ENCODE measurements at regions not wholly inside any gene's neighbourhood (a gene's known extent, or its start where the extent isn't known, plus 50 kb on each side); places are given as distances from the start of the nearest gene placed in this dataset.

DNA sequence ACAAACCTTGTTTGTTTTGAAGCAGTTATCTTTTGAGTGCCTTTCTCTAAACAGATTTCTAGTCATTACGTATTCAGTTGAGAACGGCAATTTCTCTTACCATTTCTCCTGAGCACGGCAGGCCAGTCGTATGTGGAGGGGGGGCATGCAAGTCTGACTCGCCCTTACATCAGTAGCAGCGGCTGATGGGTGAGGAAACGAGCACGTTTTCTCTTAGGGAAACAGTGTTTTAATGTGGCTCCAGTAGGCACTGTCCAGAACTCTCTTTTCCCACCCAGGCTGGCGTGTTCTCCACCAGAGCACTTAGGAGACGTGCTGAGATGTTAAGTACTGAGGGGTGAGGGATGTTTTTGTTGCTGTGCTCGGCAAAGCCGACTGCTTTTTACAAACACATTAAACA, 240.5 kb downstream of the STIM2 start:
- TF ChIP-seq, protein P1, sequence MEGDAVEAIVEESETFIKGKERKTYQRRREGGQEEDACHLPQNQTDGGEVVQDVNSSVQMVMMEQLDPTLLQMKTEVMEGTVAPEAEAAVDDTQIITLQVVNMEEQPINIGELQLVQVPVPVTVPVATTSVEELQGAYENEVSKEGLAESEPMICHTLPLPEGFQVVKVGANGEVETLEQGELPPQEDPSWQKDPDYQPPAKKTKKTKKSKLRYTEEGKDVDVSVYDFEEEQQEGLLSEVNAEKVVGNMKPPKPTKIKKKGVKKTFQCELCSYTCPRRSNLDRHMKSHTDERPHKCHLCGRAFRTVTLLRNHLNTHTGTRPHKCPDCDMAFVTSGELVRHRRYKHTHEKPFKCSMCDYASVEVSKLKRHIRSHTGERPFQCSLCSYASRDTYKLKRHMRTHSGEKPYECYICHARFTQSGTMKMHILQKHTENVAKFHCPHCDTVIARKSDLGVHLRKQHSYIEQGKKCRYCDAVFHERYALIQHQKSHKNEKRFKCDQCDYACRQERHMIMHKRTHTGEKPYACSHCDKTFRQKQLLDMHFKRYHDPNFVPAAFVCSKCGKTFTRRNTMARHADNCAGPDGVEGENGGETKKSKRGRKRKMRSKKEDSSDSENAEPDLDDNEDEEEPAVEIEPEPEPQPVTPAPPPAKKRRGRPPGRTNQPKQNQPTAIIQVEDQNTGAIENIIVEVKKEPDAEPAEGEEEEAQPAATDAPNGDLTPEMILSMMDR (IDR thresholded peaks at IDR 0.05) = no peak
- no peak for TF ChIP-seq EP300 (IDR thresholded peaks at IDR 0.05)
